Caco-2 (cell line): ENCODE measurements at regions not wholly inside any gene's neighbourhood (a gene's known extent, or its start where the extent isn't known, plus 50 kb on each side); places are given as distances from the start of the nearest gene placed in this dataset.

Experiments
- BruUV-seq: library from RNA; stranded (reverse); fragments of 400-500 nt; replicated peaks from 2 replicates; lab custom pipeline; 2021; lab: Mats Ljungman, UMichigan
- CTCF ChIA-PET: fragments of 300-600 bp; sonication (Branson Sonifier 250); formaldehyde crosslinking; loops from one replicate; lab custom pipeline; 2022; ENCODE audit warnings: antibody characterized with exemption; lab: Charles Lee
- POLR2A ChIA-PET: fragments of 300-600 bp; sonication (Branson Sonifier 250); formaldehyde crosslinking; loops from one replicate; lab custom pipeline; 2022; ENCODE audit warnings: antibody characterized with exemption; lab: Charles Lee
- DNase-seq, 2 experiments: peaks; one replicate each; pipeline versions ENCODE4 v3.0.0 to v3.0.0-alpha.2; 2020 to 2022
- H3K27me3 ChIP-seq: replicated peaks from 2 replicates; pipeline ENCODE4 v1.6.0; 2011; ENCODE audit warnings: low read length; ENCODE audit not compliant: control insufficient read depth, insufficient read depth
- H3K36me3 ChIP-seq: 2 replicates; pipeline ENCODE4 v1.5.1; 2011; ENCODE audit warnings: low read length; ENCODE audit not compliant: control insufficient read depth, insufficient read depth
- H3K4me1 ChIP-seq: fragments of 250-450 bp; sonication (Bioruptor Pico); 2 replicates; pipeline ENCODE4 v1.5.1; 2020; ENCODE audit warnings: mild to moderate bottlenecking
- H3K4me3 ChIP-seq: 2 replicates; pipeline ENCODE4 v1.5.1; 2011; ENCODE audit warnings: low read depth, mild to moderate bottlenecking, control low read depth, low read length
- H3K9me3 ChIP-seq: fragments of 250-450 bp; sonication (Bioruptor Pico); 2 replicates; pipeline ENCODE4 v1.5.1; 2020; ENCODE audit warnings: mild to moderate bottlenecking, moderate library complexity
- H3K27ac Mint-ChIP-seq: one replicate; pipeline ENCODE4 v1.8.0; 2022; ENCODE audit warnings: mixed read lengths; ENCODE audit not compliant: unreplicated experiment
- H3K27me3 Mint-ChIP-seq: one replicate; pipeline ENCODE4 v1.8.0; 2022; ENCODE audit warnings: mixed read lengths; ENCODE audit not compliant: insufficient read depth, unreplicated experiment
- H3K36me3 Mint-ChIP-seq: one replicate; pipeline ENCODE4 v1.8.0; 2022; ENCODE audit warnings: mild to moderate bottlenecking, mixed read lengths; ENCODE audit not compliant: insufficient read depth, unreplicated experiment
- H3K4me1 Mint-ChIP-seq: one replicate; pipeline ENCODE4 v1.8.0; 2022; ENCODE audit warnings: low read depth, mixed read lengths; ENCODE audit not compliant: unreplicated experiment
- H3K4me3 Mint-ChIP-seq: one replicate; pipeline ENCODE4 v1.8.0; 2022; ENCODE audit warnings: mild to moderate bottlenecking, moderate library complexity, mixed read lengths; ENCODE audit not compliant: unreplicated experiment
- H3K9me3 Mint-ChIP-seq: one replicate; pipeline ENCODE4 v1.8.0; 2022; ENCODE audit warnings: mixed read lengths; ENCODE audit not compliant: unreplicated experiment
- intact Hi-C: fragments of 100-400 bp; cut with micrococcal nuclease; formaldehyde crosslinking; loops from one replicate; pipeline ENCODE4 v1.10.0; 2022; ENCODE audit not compliant: unreplicated experiment
- TF ChIP-seq, protein P1 (sequence below), 2 experiments: fragments of 200-600 bp in 1 of 2; IDR thresholded peaks; 1 replicate in 1 of 2; 2 replicates in 1 of 2; pipeline versions ENCODE4 v1.5.1 to v1.8.0; 2011 to 2022; ENCODE audit warnings: antibody characterized with exemption in 1 of 2, control low read depth in 1 of 2, inconsistent platforms in 1 of 2, low read depth in 1 of 2, low read length in 1 of 2, mild to moderate bottlenecking in 1 of 2, moderate library complexity in 1 of 2; ENCODE audit not compliant: insufficient read depth in 1 of 2, severe bottlenecking in 1 of 2, unreplicated experiment in 1 of 2

DNA sequence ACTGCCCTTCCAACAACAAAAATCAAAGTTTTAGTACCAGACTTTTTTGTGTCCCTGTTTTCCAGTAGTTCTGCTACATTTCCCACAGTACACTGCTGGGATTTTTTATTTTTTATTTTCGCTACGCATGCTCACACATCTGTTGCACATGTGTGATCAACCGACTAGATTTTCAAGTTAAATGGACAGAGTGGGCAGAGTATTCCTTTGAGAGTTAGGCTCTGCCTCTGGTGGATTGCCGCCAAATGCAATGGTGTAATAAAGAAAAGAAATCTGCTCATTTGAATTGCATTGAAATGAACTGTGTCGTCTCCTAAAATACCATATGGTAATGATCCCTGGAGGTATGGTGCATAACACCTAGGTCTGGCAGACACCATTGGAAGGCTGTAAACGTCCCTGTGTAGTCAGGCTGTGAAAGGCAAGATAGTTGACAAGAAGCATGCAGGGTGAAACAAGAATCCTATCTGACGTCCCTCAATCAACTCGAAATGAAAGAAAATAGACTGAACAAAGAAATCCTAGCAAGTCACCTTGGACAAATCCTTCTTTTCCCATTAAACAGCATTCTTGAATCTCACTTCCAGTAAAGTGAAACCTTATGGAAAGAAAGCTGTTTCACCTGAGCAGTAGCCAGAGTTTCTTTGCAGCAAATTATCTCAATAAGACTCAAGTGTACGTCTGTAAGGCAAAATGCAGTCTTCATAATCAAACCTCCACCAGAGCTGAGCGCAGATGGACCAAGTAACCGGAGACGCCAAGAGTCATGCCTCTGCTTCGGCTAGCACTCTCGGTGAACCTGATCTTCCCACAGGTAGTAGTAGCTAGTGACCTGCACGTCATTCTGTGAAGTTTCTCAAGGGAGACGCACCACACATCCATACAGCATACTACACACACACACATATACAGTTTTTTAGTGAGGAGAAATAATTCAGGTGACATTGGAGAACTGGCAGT is 357.3 kb downstream of the CRPPA start:
- no peak for DNase-seq
- Mint-ChIP-seq H3K9me3 (no peaks in the 10 kb centered on the region), H3K27me3 (no peaks in the 10 kb centered on the region), H3K36me3 (no peaks in the 10 kb centered on the region), H3K4me1 (no peaks in the 10 kb centered on the region), H3K27ac (no peak overlapping the region), H3K4me3 (no peak overlapping the region)
- no peaks in the 10 kb centered on the region for H3K4me1 ChIP-seq
- POLR2A ChIA-PET = no interaction called here
- intact Hi-C loops = no loop called here
- no peaks in the 10 kb centered on the region for H3K27me3 ChIP-seq
- TF ChIP-seq, protein P1, sequence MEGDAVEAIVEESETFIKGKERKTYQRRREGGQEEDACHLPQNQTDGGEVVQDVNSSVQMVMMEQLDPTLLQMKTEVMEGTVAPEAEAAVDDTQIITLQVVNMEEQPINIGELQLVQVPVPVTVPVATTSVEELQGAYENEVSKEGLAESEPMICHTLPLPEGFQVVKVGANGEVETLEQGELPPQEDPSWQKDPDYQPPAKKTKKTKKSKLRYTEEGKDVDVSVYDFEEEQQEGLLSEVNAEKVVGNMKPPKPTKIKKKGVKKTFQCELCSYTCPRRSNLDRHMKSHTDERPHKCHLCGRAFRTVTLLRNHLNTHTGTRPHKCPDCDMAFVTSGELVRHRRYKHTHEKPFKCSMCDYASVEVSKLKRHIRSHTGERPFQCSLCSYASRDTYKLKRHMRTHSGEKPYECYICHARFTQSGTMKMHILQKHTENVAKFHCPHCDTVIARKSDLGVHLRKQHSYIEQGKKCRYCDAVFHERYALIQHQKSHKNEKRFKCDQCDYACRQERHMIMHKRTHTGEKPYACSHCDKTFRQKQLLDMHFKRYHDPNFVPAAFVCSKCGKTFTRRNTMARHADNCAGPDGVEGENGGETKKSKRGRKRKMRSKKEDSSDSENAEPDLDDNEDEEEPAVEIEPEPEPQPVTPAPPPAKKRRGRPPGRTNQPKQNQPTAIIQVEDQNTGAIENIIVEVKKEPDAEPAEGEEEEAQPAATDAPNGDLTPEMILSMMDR (IDR thresholded peaks at IDR 0.05; ENCODE audit: insufficient read depth in 1 of 2, low read depth in 1 of 2, low read length in 1 of 2, severe bottlenecking in 1 of 2, unreplicated experiment in 1 of 2) = no peak
- no peaks in the 10 kb centered on the region for H3K36me3 ChIP-seq
- CTCF ChIA-PET = no interaction called here
- no peak overlapping the region for H3K4me3 ChIP-seq
- no peaks in the 10 kb centered on the region for H3K9me3 ChIP-seq
- no TSS peak for BruUV-seq

DNA sequence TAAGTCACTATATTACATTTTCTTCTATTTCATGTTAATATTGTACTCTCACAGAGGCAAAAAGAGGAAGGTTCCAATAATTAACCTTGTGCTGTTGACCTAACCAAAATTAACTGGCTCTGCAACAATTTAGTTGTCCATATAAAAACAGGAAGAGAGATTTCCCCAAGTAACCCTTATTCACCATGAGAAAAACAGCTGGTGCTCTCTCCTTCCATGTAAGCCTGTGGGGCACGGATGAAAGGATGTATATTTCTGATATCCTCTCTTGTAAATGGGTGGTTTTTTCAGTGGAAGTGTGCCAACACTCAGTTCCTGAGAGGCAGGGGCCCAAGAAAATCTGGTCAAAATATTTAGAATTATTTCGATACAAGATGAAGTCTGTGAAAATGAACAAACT is 358.1 kb downstream of the CRPPA start:
- DNase-seq = no peak
- Histone ChIP-seq H3K36me3 (no peaks in the 10 kb centered on the region), H3K27me3 (no peaks in the 10 kb centered on the region), H3K4me1 (no peaks in the 10 kb centered on the region), H3K9me3 (no peaks in the 10 kb centered on the region), H3K4me3 (no peak overlapping the region)
- Mint-ChIP-seq H3K27ac (no peak overlapping the region), H3K4me3 (no peak overlapping the region), H3K9me3 (no peaks in the 10 kb centered on the region), H3K27me3 (no peaks in the 10 kb centered on the region), H3K36me3 (no peaks in the 10 kb centered on the region), H3K4me1 (no peaks in the 10 kb centered on the region)
- BruUV-seq = no TSS peak
- ChIA-PET CTCF (no interaction called here), POLR2A (no interaction called here)
- TF ChIP-seq, protein P1 (IDR thresholded peaks at IDR 0.05; ENCODE audit: insufficient read depth in 1 of 2, low read depth in 1 of 2, low read length in 1 of 2, severe bottlenecking in 1 of 2, unreplicated experiment in 1 of 2) = no peak
- intact Hi-C loops = no loop called here

DNA sequence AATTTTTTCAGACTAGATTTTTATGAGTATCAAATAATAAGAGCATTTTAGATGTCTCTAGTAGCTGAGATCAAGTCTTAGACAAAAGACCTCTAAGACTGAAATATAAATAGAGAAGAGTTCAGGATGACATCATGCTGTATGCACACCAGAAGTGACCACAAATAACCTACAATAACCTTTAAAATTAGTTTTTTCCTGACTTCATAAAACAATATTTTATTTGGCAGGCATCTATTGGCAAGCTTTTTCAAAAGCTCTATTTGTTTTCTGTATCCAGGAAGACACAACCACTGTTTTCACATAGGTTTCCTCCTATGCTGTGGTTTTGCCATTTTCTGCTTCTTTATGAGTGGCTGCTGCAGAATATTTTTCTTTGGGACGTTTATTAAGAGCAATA is 359.1 kb downstream of the CRPPA start:
- Histone ChIP-seq H3K4me3 (no peak overlapping the region), H3K9me3 (no peaks in the 10 kb centered on the region), H3K36me3 (no peaks in the 10 kb centered on the region), H3K4me1 (no peaks in the 10 kb centered on the region), H3K27me3 (no peaks in the 10 kb centered on the region)
- CTCF ChIA-PET = no interaction called here
- TF ChIP-seq, protein P1 (IDR thresholded peaks at IDR 0.05; ENCODE audit: insufficient read depth in 1 of 2, low read depth in 1 of 2, low read length in 1 of 2, severe bottlenecking in 1 of 2, unreplicated experiment in 1 of 2) = no peak
- no peaks in the 10 kb centered on the region for H3K36me3 Mint-ChIP-seq
- H3K4me1 Mint-ChIP-seq = no peaks in the 10 kb centered on the region
- intact Hi-C loops = no loop called here
- H3K27me3 Mint-ChIP-seq = no peaks in the 10 kb centered on the region
- H3K27ac Mint-ChIP-seq = no peak overlapping the region
- no peak for DNase-seq
- no peak overlapping the region for H3K4me3 Mint-ChIP-seq
- no peaks in the 10 kb centered on the region for H3K9me3 Mint-ChIP-seq
- POLR2A ChIA-PET = no interaction called here
- BruUV-seq = no TSS peak
